Fibroblast of skin of scalp (primary cell): ENCODE measurements at regions not wholly inside any gene's neighbourhood (a gene's known extent, or its start where the extent isn't known, plus 50 kb on each side); places are given as distances from the start of the nearest gene placed in this dataset.

Experiments
- DNase-seq: peaks from one replicate; pipeline ENCODE4 v3.0.0-alpha.2; 2013

- DNase-seq: no peak
Observed at GRCh38 chr11:19513253-19513652, 199.4 kb upstream of the NAV2 start.

- no peak for DNase-seq
Observed at GRCh38 chr11:19512618-19513017, 200.0 kb upstream of the NAV2 start.

- peak; percentile 4 for DNase-seq
Observed at GRCh38 chr11:19511413-19512183, 201.0 kb upstream of the NAV2 start.

- no peak for DNase-seq
Observed at GRCh38 chr11:19511066-19511412, 201.6 kb upstream of the NAV2 start.

- no peak for DNase-seq
Observed at GRCh38 chr11:19510468-19510867, 202.2 kb upstream of the NAV2 start.

GRCh38 chr11:19509215-19509614 lies 203.4 kb upstream of the NAV2 start:
- DNase-seq: no peak

GRCh38 chr11:19508165-19508564 lies 204.5 kb upstream of the NAV2 start:
- DNase-seq: no peak

- DNase-seq: no peak
Observed at GRCh38 chr11:19506816-19507486, 205.7 kb upstream of the NAV2 start.

- no peak for DNase-seq
Observed at GRCh38 chr11:19502691-19503253, 209.9 kb upstream of the NAV2 start.

- DNase-seq: no peak
Observed at GRCh38 chr11:19501631-19502030, 211.0 kb upstream of the NAV2 start.

- peak; percentile 58 for DNase-seq
Observed at GRCh38 chr11:19499999-19500398, 212.6 kb upstream of the NAV2 start.

- DNase-seq: peak; percentile 34
Observed at GRCh38 chr11:19499026-19499669, 213.5 kb upstream of the NAV2 start.

- no peak for DNase-seq
Observed at GRCh38 chr11:19493446-19494213, 219.0 kb upstream of the NAV2 start.

- DNase-seq: no peak
Observed at GRCh38 chr11:19482319-19483100, 230.1 kb upstream of the NAV2 start.

GRCh38 chr11:19480540-19480939 lies 232.1 kb upstream of the NAV2 start:
- no peak for DNase-seq

GRCh38 chr11:19478891-19479290 lies 233.7 kb upstream of the NAV2 start:
- no peak for DNase-seq

- DNase-seq: no peak
Observed at GRCh38 chr11:19474954-19475721, 234.4 kb upstream of the E2F8 start.

GRCh38 chr11:19474211-19474610 lies 233.5 kb upstream of the E2F8 start:
- DNase-seq: no peak

GRCh38 chr11:19472679-19473078 lies 231.9 kb upstream of the E2F8 start:
- peak; percentile 48 for DNase-seq

- no peak for DNase-seq
Observed at GRCh38 chr11:19467904-19468303, 227.2 kb upstream of the E2F8 start.

GRCh38 chr11:19466314-19466713 lies 225.6 kb upstream of the E2F8 start:
- no peak for DNase-seq
